Cerebellar cortex (tissue), 1 donor: ENCODE measurements at regions not wholly inside any gene's neighbourhood (a gene's known extent, or its start where the extent isn't known, plus 50 kb on each side); places are given as distances from the start of the nearest gene placed in this dataset.

Experiments used
- DNase-seq: peaks from one replicate; pipeline ENCODE4 v3.0.0-alpha.2; 2015; ENCODE audit warnings: low spot score

DNA sequence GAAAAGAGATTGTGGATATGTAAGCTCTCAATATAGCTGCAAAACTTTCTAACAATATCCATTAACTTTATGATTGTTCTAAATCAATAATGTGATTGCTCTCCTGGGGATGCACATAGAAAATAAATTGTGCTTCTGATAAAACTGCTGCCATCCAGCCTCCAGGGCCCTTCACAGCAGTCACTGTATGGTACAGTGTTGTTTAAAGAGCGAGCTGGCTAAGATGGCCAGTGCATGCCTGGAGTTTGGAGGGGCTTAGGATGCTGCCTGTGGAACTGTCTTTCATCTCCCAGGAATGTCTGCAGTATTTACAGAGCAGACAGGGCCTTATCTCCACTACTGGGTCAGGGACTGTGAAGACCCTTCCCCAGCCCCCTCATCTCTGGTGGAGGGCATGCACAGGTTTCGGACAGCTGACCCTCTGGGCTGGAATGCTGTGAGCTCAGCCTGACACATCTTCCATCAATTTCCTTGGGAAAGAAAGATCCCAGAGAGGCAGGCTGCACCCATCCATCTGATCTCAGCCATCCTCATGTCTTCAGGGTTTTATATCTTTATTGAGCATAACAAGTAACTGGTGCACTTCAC, 137.0 kb downstream of the PLPP3 start:
- no peak for DNase-seq

DNA sequence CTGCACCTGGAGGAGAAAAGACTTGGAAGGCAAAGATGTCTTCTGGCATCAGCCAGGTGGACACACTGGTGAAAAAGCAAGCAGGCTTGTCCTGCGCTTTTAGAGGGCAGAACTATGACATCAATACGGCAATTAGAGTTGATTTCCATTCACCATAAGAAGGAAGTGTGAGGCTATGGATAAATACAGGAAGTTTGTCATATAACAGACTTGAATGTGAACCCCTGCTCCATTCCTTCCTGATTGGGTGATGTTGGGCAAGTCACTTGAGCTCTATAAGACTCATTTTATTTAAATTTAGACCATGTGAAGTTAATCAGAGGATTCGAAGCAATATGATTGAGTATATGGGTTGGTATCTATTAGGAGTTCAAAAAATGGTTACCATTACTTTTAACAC, 137.8 kb downstream of the PLPP3 start:
- no peak for DNase-seq

- peak; percentile 19 for DNase-seq
Observed at GRCh38 chr1:56439610-56440264, 139.6 kb downstream of the PLPP3 start.

- no peak for DNase-seq
Observed at GRCh38 chr1:56438901-56439551, 140.3 kb downstream of the PLPP3 start.

DNA sequence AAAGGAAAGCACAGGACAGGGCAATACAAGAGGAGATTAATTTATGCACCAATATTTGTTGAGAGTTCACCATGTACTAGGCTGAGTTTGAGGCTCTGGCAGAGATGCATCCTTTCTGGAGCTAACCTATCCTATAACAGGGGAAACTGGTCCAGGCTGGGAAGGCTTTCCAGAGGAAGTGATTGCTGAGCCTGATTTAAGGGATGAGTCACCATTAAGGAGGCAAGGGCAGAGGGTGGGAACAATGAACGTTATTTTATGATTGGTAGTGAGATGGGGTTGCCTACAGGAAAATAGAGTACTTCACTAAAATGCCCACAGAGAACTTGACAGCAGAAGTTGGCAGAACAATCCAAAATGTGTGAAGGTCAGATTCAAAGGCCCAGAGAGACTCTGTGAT, 141.4 kb downstream of the PLPP3 start:
- DNase-seq, result no peak

GRCh38 chr1:56436912-56437417, 142.4 kb downstream of the PLPP3 start:
- DNase-seq, result no peak

- DNase-seq, result no peak
Observed at GRCh38 chr1:56436296-56436695, 143.1 kb downstream of the PLPP3 start.

DNA sequence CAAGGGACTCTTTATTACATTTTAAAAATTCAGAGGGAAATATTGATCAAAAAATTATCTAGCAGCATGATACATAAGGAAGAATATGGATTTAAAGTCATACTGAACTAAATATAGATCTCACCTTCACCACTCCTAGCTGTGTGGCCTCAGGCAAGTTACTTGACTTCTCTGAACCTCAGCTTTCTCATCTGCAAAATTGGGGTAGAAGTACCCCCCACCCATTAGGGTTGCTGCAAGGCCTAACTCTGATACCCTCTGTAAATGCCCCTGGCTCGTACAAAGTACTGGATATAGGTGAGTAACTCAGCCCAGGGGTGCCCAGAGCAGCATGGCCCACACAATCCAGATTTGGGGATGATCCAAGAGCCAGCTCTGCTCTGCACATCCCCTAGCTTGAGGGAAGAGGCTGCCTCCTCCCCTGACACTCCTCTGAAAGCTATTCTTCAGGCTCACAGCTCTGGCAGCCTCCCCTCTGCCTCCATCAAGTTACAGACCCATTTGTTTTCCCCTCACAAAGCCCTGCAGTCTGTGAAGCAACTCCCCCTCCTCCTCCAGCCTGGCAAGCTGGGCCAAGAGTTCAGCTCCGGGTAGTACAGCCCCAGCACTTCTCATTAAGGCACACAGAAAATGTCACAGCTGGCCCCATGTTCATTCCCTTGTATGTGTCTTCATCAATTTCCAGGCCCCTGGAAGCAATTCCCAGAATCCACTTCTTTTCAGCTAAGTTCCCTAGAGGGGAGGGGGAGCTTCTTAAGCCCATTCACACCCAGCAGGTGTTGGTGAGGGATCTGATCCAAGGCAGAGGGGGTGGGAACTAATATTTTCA, 143.7 kb downstream of the PLPP3 start:
- DNase-seq, result peak; percentile 16

DNA sequence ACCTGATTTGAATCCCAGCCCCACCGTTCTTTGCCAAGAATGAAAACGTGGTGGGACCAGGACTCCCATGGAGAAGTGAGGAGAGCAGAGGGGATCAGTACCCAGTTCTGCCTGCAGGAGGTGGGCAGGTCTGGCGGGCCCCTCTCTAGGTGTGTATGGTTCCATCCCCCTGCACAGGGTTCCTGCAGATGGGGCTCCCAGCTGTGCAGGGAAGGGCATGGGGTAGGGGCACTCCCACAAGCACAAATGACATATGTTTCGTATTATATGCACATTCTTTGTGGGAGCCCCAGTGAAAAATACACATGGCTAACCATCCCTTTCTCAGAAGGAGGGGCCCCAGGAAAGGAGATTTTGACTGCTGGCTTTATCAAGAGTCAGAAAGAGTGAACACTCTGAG, 144.6 kb downstream of the PLPP3 start:
- no peak for DNase-seq

DNA sequence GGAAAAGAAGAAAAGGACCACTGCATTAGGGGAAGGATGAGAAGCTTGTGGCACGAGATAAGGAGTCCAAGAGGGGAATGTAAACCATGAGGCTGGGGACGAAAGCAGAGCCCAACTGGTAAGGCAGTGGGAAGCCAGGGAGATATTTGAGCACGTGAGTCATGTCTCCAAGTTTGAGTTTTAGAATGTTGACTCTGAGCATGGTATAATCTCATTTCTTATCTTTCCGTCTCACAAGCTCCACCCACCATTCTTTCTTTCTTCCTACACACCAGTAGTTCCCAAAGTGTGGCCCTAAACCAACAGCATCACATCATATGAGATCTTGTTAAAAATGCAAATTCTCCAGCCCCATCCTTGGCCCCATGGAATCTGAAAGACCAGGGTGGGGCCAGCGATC, 145.3 kb downstream of the PLPP3 start:
- no peak for DNase-seq

GRCh38 chr1:56433056-56433577, 146.2 kb downstream of the PLPP3 start:
- no peak for DNase-seq

DNA sequence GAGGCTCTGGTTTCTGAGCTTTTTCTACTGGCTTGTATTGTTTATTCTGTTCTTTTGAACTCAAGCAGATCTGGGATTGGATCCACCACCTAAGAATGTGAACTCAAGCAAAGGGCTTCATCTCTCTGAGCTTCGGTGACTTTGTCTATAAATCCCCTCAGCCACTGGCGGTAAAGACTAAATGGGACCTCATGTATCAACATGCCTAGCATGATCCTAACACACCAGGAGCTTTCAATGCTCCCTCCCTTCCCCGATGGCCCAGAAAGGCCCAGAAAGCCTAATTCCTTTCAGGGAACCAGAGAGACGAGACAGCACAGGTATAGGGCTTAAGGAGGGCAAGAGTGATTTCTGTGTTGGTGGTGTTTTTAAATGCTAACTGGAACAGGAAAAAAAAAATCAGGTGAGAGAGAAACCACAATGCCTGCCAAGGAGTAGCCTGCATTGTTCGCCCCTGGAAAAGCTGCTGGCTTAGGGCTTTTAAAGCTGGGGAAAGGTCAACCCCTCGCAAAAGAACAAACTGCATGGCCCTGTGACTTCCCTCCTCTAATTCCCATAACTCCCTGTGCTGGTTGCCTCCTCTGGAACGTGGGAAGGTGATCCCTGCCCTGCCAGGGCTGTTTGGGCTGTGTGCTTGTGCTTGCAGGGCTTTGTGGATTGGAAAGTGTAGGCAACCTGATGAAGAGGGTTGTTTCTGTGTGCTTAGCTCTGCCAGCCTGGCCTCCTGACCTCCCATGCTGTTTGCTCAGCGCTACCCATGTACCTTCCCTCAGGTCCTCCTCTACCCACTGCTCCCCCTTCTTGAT, 147.0 kb downstream of the PLPP3 start:
- DNase-seq, result no peak

- DNase-seq, result no peak
Observed at GRCh38 chr1:56430141-56430839, 149.1 kb downstream of the PLPP3 start.

- no peak for DNase-seq
Observed at GRCh38 chr1:56429288-56429687, 150.1 kb downstream of the PLPP3 start.

- no peak for DNase-seq
Observed at GRCh38 chr1:56426587-56427381, 152.6 kb downstream of the PLPP3 start.

DNA sequence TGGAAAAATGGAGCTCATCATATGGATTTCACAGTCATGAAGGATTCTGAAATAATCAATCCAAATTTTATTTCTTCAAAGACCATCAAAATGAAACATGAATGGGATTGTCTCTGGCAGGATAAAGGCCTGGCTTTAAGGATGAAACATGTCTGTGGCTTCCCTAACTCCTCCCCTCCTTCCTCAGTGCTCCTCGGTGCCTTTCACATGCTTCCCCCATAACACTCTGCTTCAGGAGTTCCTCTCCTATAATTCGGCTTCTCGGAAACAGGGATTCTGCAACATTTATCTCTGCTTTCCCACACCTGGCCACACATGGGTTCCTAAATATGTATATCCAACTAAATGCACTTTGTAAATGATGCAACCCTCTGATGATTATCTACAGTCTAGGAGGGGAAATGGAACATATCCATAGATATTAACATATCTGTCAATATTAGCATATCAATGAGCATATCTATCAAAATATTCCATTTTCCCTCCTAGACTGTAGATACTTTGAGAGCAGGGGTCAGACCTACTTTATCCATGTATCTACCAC, 153.8 kb downstream of the PLPP3 start:
- no peak for DNase-seq

GRCh38 chr1:56424744-56425493, 154.4 kb downstream of the PLPP3 start:
- DNase-seq, result no peak

- DNase-seq, result no peak
Observed at GRCh38 chr1:56423716-56424115, 155.6 kb downstream of the PLPP3 start.

- DNase-seq, result no peak
Observed at GRCh38 chr1:56418151-56418631, 161.2 kb downstream of the PLPP3 start.
